Cardiac muscle cell (in vitro differentiated cells and primary cell): ENCODE measurements at regions not wholly inside any gene's neighbourhood (a gene's known extent, or its start where the extent isn't known, plus 50 kb on each side); places are given as distances from the start of the nearest gene placed in this dataset.
"Not testable (repeated sequence)": the region's sequence is repeated elsewhere in the genome, so short reads cannot be mapped to it uniquely, and the experiment has no call there.

ENCODE experiments used
- DNase-seq, 2 donors: peaks; one replicate each; pipeline versions ENCODE4 v3.0.0 to v3.0.0-alpha.2; 2010 to 2017; ENCODE audit warnings: low read depth in 1 of 2, low spot score in 1 of 2
- H3K27ac ChIP-seq: fragments of 200-600 bp; sonication (generic); 2 replicates; pipeline ENCODE4 v1.5.1; 2016
- H3K27me3 ChIP-seq: fragments of 200-600 bp; sonication (generic); 2 replicates; pipeline ENCODE4 v1.6.0; 2016; ENCODE audit warnings: control low read depth
- H3K36me3 ChIP-seq: fragments of 200-600 bp; sonication (generic); 2 replicates; pipeline ENCODE4 v1.5.1; 2016; ENCODE audit warnings: control low read depth
- H3K4me1 ChIP-seq: fragments of 200-600 bp; sonication (generic); 2 replicates; pipeline ENCODE4 v1.8.1; 2017; ENCODE audit warnings: low read depth, mild to moderate bottlenecking, mixed run types
- H3K4me3 ChIP-seq: fragments of 200-600 bp; sonication (generic); 2 replicates; pipeline ENCODE4 v1.5.1; 2016; ENCODE audit warnings: mild to moderate bottlenecking
- H3K9me3 ChIP-seq: fragments of 200-600 bp; sonication (generic); 2 replicates; pipeline ENCODE4 v1.5.1; 2017; ENCODE audit warnings: low read depth, mild to moderate bottlenecking, control low read depth
- TF ChIP-seq, protein P1 (sequence below): IDR thresholded peaks from 2 replicates; pipeline ENCODE4 v1.5.1; 2012; ENCODE audit warnings: low read depth, mild to moderate bottlenecking, low read length

- no peaks in the 10 kb centered on the region for H3K36me3 ChIP-seq
- DNase-seq, result no peak
- TF ChIP-seq, protein P1, sequence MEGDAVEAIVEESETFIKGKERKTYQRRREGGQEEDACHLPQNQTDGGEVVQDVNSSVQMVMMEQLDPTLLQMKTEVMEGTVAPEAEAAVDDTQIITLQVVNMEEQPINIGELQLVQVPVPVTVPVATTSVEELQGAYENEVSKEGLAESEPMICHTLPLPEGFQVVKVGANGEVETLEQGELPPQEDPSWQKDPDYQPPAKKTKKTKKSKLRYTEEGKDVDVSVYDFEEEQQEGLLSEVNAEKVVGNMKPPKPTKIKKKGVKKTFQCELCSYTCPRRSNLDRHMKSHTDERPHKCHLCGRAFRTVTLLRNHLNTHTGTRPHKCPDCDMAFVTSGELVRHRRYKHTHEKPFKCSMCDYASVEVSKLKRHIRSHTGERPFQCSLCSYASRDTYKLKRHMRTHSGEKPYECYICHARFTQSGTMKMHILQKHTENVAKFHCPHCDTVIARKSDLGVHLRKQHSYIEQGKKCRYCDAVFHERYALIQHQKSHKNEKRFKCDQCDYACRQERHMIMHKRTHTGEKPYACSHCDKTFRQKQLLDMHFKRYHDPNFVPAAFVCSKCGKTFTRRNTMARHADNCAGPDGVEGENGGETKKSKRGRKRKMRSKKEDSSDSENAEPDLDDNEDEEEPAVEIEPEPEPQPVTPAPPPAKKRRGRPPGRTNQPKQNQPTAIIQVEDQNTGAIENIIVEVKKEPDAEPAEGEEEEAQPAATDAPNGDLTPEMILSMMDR, result no peak
- H3K4me1 ChIP-seq, result no peaks in the 10 kb centered on the region
- H3K27ac ChIP-seq, result no peak overlapping the region
- H3K27me3 ChIP-seq, result no peaks in the 10 kb centered on the region
- H3K9me3 ChIP-seq, result no peaks in the 10 kb centered on the region
- H3K4me3 ChIP-seq, result no peak overlapping the region
Observed at GRCh38 chr20:26308961-26309360, 612.3 kb upstream of the ZNF337 start.

DNA sequence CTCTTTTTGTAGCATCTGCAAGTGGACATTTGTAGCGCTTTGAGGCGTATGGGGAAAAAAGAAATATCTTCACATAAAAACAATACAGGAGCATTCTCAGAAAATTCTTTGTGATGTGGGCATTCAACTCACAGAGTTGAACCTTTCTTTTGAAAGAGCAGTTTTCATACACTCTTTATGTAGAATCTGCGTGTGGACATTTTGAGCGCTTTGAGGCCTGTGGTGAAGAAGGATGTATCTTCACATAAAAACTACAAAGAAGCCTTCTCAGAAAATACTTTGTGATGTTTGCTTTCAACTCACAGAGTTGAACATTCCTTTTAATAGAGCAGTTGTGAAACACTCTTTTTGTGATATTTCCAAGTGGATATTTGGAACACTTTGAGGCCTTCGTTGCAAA is 598.4 kb upstream of the ZNF337 start:
- H3K36me3 ChIP-seq, result no peaks in the 10 kb centered on the region
- no peaks in the 10 kb centered on the region for H3K27me3 ChIP-seq
- no peaks in the 10 kb centered on the region for H3K4me1 ChIP-seq
- no peak for DNase-seq
- no peak overlapping the region for H3K27ac ChIP-seq
- H3K4me3 ChIP-seq, result no peak overlapping the region
- TF ChIP-seq, protein P1, result no peak
- no peaks in the 10 kb centered on the region for H3K9me3 ChIP-seq

DNA sequence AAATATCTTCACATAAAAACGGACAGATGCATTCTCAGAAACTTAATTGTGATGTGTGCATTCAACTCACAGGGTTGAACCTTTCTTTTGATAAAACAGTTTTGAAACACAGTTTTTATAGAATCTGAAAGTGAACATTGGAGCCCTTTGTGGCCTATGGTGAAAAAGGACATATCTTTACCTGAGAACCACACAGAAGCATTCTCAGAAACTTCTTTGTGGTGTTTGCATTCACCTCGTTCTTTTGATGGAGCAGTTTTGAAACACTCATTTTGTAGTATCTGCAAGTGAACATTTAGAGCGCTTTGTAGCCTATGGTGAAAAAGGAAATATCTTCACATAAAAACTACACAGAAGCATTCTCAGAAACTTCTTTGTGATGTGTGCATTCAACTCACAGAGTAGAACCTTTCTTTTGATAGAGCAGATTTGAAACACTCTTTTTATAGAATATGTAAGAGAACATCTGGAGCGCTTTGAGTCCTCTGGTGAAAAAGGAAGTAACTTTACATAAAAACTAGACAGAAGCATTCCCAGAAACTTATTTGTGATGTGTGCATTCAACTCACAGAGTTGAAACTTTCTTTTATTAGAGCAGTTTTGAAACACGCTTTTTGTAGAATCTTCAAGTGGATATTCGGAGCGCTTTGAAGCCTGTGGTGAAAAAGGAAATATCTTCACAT is 591.9 kb upstream of the ZNF337 start:
- not testable (repeated sequence) for H3K27me3 ChIP-seq, DNase-seq, H3K36me3 ChIP-seq, H3K4me3 ChIP-seq, H3K27ac ChIP-seq, H3K4me1 ChIP-seq, H3K9me3 ChIP-seq

DNA sequence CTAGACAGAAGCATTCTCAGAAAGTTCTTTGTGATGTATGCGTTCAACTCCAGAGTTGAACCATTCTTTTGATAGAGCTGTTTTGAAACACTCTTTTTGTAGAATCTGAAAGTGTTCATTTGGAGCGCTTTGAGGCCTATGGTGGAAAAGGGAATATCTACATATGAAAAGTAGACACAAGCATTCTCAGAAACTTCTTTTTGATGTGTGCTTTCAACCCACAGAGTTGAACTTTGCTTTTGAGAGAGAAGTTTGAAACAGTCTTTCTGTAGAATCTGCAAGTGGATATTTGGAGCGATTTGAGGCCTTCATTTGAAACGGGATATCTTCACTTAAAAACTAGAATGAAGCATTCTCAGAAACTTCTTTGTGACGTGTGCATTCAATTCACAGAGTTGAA is 582.6 kb upstream of the ZNF337 start:
- TF ChIP-seq, protein P1, result no peak
- H3K9me3 ChIP-seq, result no peaks in the 10 kb centered on the region

GRCh38 chr20:26277339-26277738 is 580.7 kb upstream of the ZNF337 start:
- H3K9me3 ChIP-seq, result no peaks in the 10 kb centered on the region
- H3K36me3 ChIP-seq, result no peaks in the 10 kb centered on the region
- no peaks in the 10 kb centered on the region for H3K4me1 ChIP-seq
- DNase-seq, result no peak
- H3K4me3 ChIP-seq, result no peak overlapping the region
- TF ChIP-seq, protein P1, result no peak
- no peaks in the 10 kb centered on the region for H3K27me3 ChIP-seq
- no peak overlapping the region for H3K27ac ChIP-seq

More for the DNA sequence above, 582.6 kb upstream of the ZNF337 start:
- Histone ChIP-seq H3K4me3 (no peak overlapping the region), H3K36me3 (no peaks in the 10 kb centered on the region), H3K4me1 (no peaks in the 10 kb centered on the region), H3K27ac (no peak overlapping the region), H3K27me3 (no peaks in the 10 kb centered on the region)
- DNase-seq, result no peak

DNA sequence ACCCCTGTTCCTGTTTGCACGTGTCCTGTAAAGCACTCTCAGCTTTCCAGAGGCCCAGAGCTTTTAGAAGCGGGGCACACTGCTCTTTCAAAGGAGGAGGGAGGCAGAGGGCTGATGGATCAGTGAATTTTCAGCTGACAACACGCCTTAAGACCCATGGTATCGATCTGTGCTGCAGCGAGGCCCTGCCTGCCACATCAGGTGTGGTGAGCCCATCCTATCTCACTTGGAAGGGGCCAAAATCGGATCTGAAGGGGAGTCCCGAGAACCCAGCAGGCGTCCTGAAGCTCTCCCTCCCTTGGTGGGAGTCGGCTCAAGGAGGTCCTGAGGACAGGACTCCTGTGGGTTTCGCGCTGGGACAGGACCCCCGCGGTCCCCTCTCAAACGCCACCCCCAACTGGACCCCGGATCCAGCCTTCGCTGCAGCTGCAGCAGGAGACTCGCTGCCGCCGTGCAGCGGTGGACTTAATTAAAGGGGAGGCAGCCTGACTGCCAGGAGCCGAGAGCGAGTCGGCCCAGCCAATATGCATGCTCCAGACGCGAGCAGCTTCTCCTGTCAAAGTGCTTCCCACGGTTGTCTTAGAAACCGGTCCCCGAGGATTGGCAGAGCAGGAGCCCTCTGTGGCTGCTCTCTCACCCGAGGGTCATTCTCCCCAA is 580.0 kb upstream of the ZNF337 start:
- DNase-seq, result peak; percentile 1 to 18
- no peaks in the 10 kb centered on the region for H3K27me3 ChIP-seq
- no peak overlapping the region for H3K27ac ChIP-seq
- no peak overlapping the region for H3K4me3 ChIP-seq
- TF ChIP-seq, protein P1, result no peak
- H3K9me3 ChIP-seq, result no peaks in the 10 kb centered on the region
- H3K36me3 ChIP-seq, result no peaks in the 10 kb centered on the region
- no peaks in the 10 kb centered on the region for H3K4me1 ChIP-seq

GRCh38 chr20:26268762-26269161 is 572.1 kb upstream of the ZNF337 start:
- H3K9me3 ChIP-seq, H3K4me1 ChIP-seq, H3K4me3 ChIP-seq, H3K27me3 ChIP-seq, H3K36me3 ChIP-seq, H3K27ac ChIP-seq, DNase-seq: not testable (repeated sequence)

- not testable (repeated sequence) for H3K4me1 ChIP-seq, H3K27me3 ChIP-seq, H3K36me3 ChIP-seq, H3K9me3 ChIP-seq, H3K27ac ChIP-seq, H3K4me3 ChIP-seq, DNase-seq
Observed at GRCh38 chr20:26260925-26261324, 564.3 kb upstream of the ZNF337 start.
